Effector memory CD8-positive, alpha-beta T cell (primary cell): ENCODE measurements at regions not wholly inside any gene's neighbourhood (a gene's known extent, or its start where the extent isn't known, plus 50 kb on each side); places are given as distances from the start of the nearest gene placed in this dataset.
A peak's percentile ranks its signal among the peaks of the same experiment; 100 is the strongest.

ENCODE experiments used
- ATAC-seq: fragments of 150-1000 bp; cut with Tn5 transposase; replicated peaks from 2 replicates; pipeline ENCODE4 v1.10.0; 2021; ENCODE audit warnings: mild to moderate bottlenecking, moderate library complexity
- DNase-seq, 3 experiments: peaks; one replicate each; pipeline ENCODE4 v3.0.0; 2021
- H3K27ac Mint-ChIP-seq, 2 donors: one replicate each; pipeline ENCODE4 v1.8.0; 2022; ENCODE audit warnings: mild to moderate bottlenecking in 2 of 2, mixed read lengths in 2 of 2, moderate library complexity in 2 of 2
- H3K27me3 Mint-ChIP-seq, 2 donors: one replicate each; pipeline ENCODE4 v1.8.0; 2022; ENCODE audit warnings: mixed read lengths in 2 of 2
- H3K36me3 Mint-ChIP-seq: one replicate; pipeline ENCODE4 v1.8.0; 2022; ENCODE audit warnings: mild to moderate bottlenecking, moderate library complexity, mixed read lengths; ENCODE audit not compliant: insufficient read depth
- H3K4me1 Mint-ChIP-seq, 2 donors: one replicate each; pipeline ENCODE4 v1.8.0; 2022; ENCODE audit warnings: low read depth in 2 of 2, mixed read lengths in 2 of 2
- H3K4me3 Mint-ChIP-seq, 2 donors: one replicate each; pipeline ENCODE4 v1.8.0; 2022; ENCODE audit warnings: mild to moderate bottlenecking in 2 of 2, mixed read lengths in 2 of 2, moderate library complexity in 2 of 2
- H3K9me3 Mint-ChIP-seq, 2 donors: one replicate each; pipeline ENCODE4 v1.8.0; 2022; ENCODE audit warnings: mixed read lengths in 2 of 2

GRCh38 chr13:99125326-99125915 is 75.2 kb upstream of the UBAC2 start:
- Mint-ChIP-seq H3K27ac (no peak overlapping the region), H3K27me3 (peaks cover 7 to 20% of the 10 kb centered on the region in 2 donors)
- no peak for DNase-seq

GRCh38 chr13:99126821-99127220 is 73.8 kb upstream of the UBAC2 start:
- Mint-ChIP-seq H3K36me3 (no peaks in the 10 kb centered on the region), H3K9me3 (no peaks in the 10 kb centered on the region), H3K4me1 (peaks cover 12 to 13% of the 10 kb centered on the region in 2 donors), H3K27me3 (peaks cover 7 to 20% of the 10 kb centered on the region in 2 donors), H3K27ac (peak overlapping the region in 1 of 2 donors; percentile 55), H3K4me3 (no peak overlapping the region)
- DNase-seq: no peak
- no peak for ATAC-seq

More at GRCh38 chr13:99125326-99125915, 75.2 kb upstream of the UBAC2 start:
- Mint-ChIP-seq H3K36me3 (no peaks in the 10 kb centered on the region), H3K4me3 (peak overlapping the region; percentile 34 to 47), H3K9me3 (no peaks in the 10 kb centered on the region), H3K4me1 (peaks cover 12 to 13% of the 10 kb centered on the region in 2 donors)
- ATAC-seq: no peak

- no peaks in the 10 kb centered on the region for H3K9me3 Mint-ChIP-seq
- H3K36me3 Mint-ChIP-seq: no peaks in the 10 kb centered on the region
- DNase-seq: no peak
- no peak for ATAC-seq
- H3K4me1 Mint-ChIP-seq: peaks cover 10 to 13% of the 10 kb centered on the region in 2 donors
- peaks cover 0 to 6% of the 10 kb centered on the region in 2 donors for H3K27me3 Mint-ChIP-seq
- H3K4me3 Mint-ChIP-seq: no peak overlapping the region
- no peak overlapping the region for H3K27ac Mint-ChIP-seq
These were observed 71.6 kb upstream of the UBAC2 start for GRCh38 chr13:99129050-99129449.

GRCh38 chr13:99129951-99130350 is 70.7 kb upstream of the UBAC2 start:
- no peaks in the 10 kb centered on the region for H3K9me3 Mint-ChIP-seq
- ATAC-seq: no peak
- H3K27ac Mint-ChIP-seq: no peak overlapping the region
- no peaks in the 10 kb centered on the region for H3K27me3 Mint-ChIP-seq
- no peak overlapping the region for H3K4me3 Mint-ChIP-seq
- peaks cover 4 to 6% of the 10 kb centered on the region in 2 donors for H3K4me1 Mint-ChIP-seq
- DNase-seq: no peak
- H3K36me3 Mint-ChIP-seq: no peaks in the 10 kb centered on the region

- no peak for DNase-seq
- Mint-ChIP-seq H3K27ac (no peak overlapping the region), H3K36me3 (no peaks in the 10 kb centered on the region), H3K4me3 (no peak overlapping the region), H3K27me3 (no peaks in the 10 kb centered on the region), H3K9me3 (no peaks in the 10 kb centered on the region), H3K4me1 (no peaks in the 10 kb centered on the region)
- no peak for ATAC-seq
These were observed 69.2 kb upstream of the UBAC2 start for GRCh38 chr13:99131410-99131809.

- no peak for DNase-seq
- no peaks in the 10 kb centered on the region for H3K4me1 Mint-ChIP-seq
- ATAC-seq: no peak
- H3K9me3 Mint-ChIP-seq: no peaks in the 10 kb centered on the region
- no peak overlapping the region for H3K27ac Mint-ChIP-seq
- no peak overlapping the region for H3K4me3 Mint-ChIP-seq
- H3K36me3 Mint-ChIP-seq: no peaks in the 10 kb centered on the region
- H3K27me3 Mint-ChIP-seq: no peaks in the 10 kb centered on the region
These were observed 68.3 kb upstream of the UBAC2 start for GRCh38 chr13:99132295-99132835.

- no peak for ATAC-seq
- Mint-ChIP-seq H3K4me1 (no peaks in the 10 kb centered on the region), H3K9me3 (no peaks in the 10 kb centered on the region), H3K27ac (no peak overlapping the region), H3K27me3 (no peaks in the 10 kb centered on the region), H3K36me3 (no peaks in the 10 kb centered on the region), H3K4me3 (no peak overlapping the region)
- DNase-seq: no peak
These were observed 67.4 kb upstream of the UBAC2 start for GRCh38 chr13:99133230-99133629.

GRCh38 chr13:99133848-99134247 is 66.8 kb upstream of the UBAC2 start:
- H3K36me3 Mint-ChIP-seq: no peaks in the 10 kb centered on the region
- H3K9me3 Mint-ChIP-seq: no peaks in the 10 kb centered on the region
- no peak overlapping the region for H3K4me3 Mint-ChIP-seq
- no peaks in the 10 kb centered on the region for H3K4me1 Mint-ChIP-seq
- ATAC-seq: no peak
- DNase-seq: no peak
- no peak overlapping the region for H3K27ac Mint-ChIP-seq
- no peaks in the 10 kb centered on the region for H3K27me3 Mint-ChIP-seq

DNA sequence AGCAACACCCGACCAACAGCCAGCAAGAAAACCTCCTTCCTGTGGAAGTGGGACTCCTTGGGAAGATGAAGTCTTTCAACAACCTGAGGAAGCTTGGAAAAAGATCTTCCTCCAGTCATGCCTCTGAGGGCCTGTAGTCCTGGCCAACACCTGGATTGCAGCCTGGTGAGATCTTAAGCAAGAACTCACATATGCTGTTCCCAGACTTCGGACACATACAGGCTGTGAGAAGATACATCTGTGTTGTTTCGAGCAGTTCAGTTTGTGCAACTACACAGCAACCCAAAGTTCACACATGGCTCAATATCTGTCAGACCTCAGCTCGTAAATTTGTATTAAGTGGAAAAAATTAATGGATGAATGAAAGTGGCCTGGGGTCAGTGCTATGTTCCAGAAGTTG is 65.1 kb upstream of the UBAC2 start:
- H3K4me1 Mint-ChIP-seq: no peaks in the 10 kb centered on the region
- H3K4me3 Mint-ChIP-seq: no peak overlapping the region
- H3K36me3 Mint-ChIP-seq: no peaks in the 10 kb centered on the region
- no peaks in the 10 kb centered on the region for H3K9me3 Mint-ChIP-seq
- no peak for DNase-seq
- no peak for ATAC-seq
- H3K27ac Mint-ChIP-seq: no peak overlapping the region
- no peaks in the 10 kb centered on the region for H3K27me3 Mint-ChIP-seq

GRCh38 chr13:99136427-99136954 is 64.2 kb upstream of the UBAC2 start:
- no peaks in the 10 kb centered on the region for H3K36me3 Mint-ChIP-seq
- no peak for DNase-seq
- H3K9me3 Mint-ChIP-seq: no peaks in the 10 kb centered on the region
- H3K4me3 Mint-ChIP-seq: no peak overlapping the region
- H3K4me1 Mint-ChIP-seq: no peaks in the 10 kb centered on the region
- peaks cover 0 to 8% of the 10 kb centered on the region in 2 donors for H3K27me3 Mint-ChIP-seq
- H3K27ac Mint-ChIP-seq: no peak overlapping the region
- no peak for ATAC-seq

DNA sequence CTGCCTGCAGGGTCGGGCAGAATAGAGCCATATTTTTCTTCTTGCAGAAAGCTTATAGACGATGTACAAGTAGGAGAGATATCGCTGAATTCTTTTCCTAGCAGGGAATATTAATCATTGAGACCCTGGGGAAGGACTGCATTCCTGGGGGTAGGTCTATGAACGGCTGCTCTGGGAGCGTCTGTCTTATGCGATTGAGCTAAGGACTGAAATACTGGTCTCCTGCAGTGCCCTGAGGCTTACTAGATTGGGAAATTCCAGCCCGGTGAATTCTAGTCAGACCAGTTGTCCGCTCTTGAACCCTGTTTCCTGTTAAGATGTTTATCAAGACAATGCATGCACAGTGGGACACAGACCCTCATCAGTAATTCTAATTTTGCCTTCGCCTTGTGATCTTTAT is 59.8 kb upstream of the UBAC2 start:
- Mint-ChIP-seq H3K36me3 (no peaks in the 10 kb centered on the region), H3K27me3 (peaks cover 0 to 13% of the 10 kb centered on the region in 2 donors), H3K27ac (no peak overlapping the region), H3K4me3 (no peak overlapping the region), H3K9me3 (no peaks in the 10 kb centered on the region), H3K4me1 (no peaks in the 10 kb centered on the region)
- ATAC-seq (no peak), DNase-seq (no peak)

- H3K4me1 Mint-ChIP-seq: no peaks in the 10 kb centered on the region
- no peaks in the 10 kb centered on the region for H3K9me3 Mint-ChIP-seq
These were observed 56.8 kb upstream of the UBAC2 start for GRCh38 chr13:99143904-99144303.

DNA sequence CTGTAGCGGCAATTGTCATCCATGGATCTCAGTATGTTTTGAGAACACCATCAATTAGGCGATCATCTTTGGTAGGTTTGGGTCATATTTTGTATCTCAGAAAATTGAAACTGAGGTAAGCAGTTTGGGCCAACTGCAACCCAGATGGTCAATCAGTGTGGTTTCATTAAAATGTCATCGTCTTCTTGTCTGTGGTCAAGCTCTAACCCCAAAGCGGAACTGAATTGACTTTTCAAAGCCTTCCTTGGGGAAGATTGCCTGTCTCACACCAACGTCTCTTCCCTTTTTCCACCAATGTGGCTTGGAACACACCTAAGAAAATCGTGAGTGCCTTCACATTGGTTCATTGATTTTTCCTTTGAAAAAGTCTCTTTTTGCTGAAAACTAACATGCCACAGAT is 56.3 kb upstream of the UBAC2 start:
- Mint-ChIP-seq H3K36me3 (no peaks in the 10 kb centered on the region), H3K4me3 (no peak overlapping the region), H3K27ac (no peak overlapping the region), H3K27me3 (peaks cover 0 to 24% of the 10 kb centered on the region in 2 donors), H3K9me3 (no peaks in the 10 kb centered on the region), H3K4me1 (no peaks in the 10 kb centered on the region)
- ATAC-seq: no peak
- DNase-seq: no peak

More at GRCh38 chr13:99143904-99144303, 56.8 kb upstream of the UBAC2 start:
- no peak overlapping the region for H3K27ac Mint-ChIP-seq
- H3K36me3 Mint-ChIP-seq: no peaks in the 10 kb centered on the region
- no peak for ATAC-seq
- H3K27me3 Mint-ChIP-seq: peaks cover 0 to 24% of the 10 kb centered on the region in 2 donors
- H3K4me3 Mint-ChIP-seq: no peak overlapping the region
- DNase-seq: no peak

DNA sequence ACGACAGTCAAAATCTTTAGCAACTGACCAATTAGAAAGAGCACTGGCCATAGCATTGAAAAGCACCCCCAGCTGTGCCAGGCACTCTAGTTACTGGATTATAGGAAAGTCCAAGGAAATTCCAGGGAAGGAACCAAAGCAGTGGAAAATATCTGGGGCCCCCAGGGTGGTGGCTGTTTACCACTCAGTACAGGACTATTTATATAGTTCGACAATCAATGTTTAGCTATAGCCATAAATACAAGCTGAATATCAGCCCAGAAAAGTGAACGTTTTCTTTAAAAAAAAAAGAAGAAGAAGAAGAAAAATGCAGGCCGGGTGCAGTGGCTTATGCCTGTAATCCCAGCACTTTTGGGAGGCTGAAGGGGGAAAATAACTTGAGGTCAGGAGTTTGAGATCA is 55.2 kb upstream of the UBAC2 start:
- DNase-seq (no peak), ATAC-seq (no peak)
- H3K4me1 Mint-ChIP-seq: no peaks in the 10 kb centered on the region
- H3K9me3 Mint-ChIP-seq: no peaks in the 10 kb centered on the region
- no peak overlapping the region for H3K4me3 Mint-ChIP-seq
- H3K27ac Mint-ChIP-seq: no peak overlapping the region
- peaks cover 0 to 24% of the 10 kb centered on the region in 2 donors for H3K27me3 Mint-ChIP-seq
- no peaks in the 10 kb centered on the region for H3K36me3 Mint-ChIP-seq
